Left lung (tissue), 4 donors: ENCODE measurements at regions not wholly inside any gene's neighbourhood (a gene's known extent, or its start where the extent isn't known, plus 50 kb on each side); places are given as distances from the start of the nearest gene placed in this dataset.

Experiments used
- ATAC-seq: fragments of 200-7000 bp; cut with Tn5 transposase; one replicate; pipeline ENCODE4 v1.9.1; 2020; ENCODE audit warnings: moderate library complexity
- DNase-seq, 4 donors: peaks; one replicate each; pipeline ENCODE4 v3.0.0-alpha.2; 2013 to 2020
- H3K27ac ChIP-seq, 2 donors: fragments of 200-600 bp; sonication (generic) in 1 of 2; one replicate each; pipeline versions ENCODE4 v1.5.0 to v1.8.0; 2020 to 2021
- H3K27me3 ChIP-seq, 2 donors: fragments of 200-600 bp; sonication (generic) in 1 of 2; one replicate each; pipeline versions ENCODE4 v1.5.0 to v1.8.0; 2020 to 2021
- H3K36me3 ChIP-seq, 2 donors: fragments of 200-600 bp; sonication (generic) in 1 of 2; one replicate each; pipeline versions ENCODE4 v1.5.0 to v1.8.0; 2020 to 2021
- H3K4me1 ChIP-seq, 2 donors: fragments of 200-600 bp; one replicate each; pipeline ENCODE4 v1.8.0; 2021
- H3K4me3 ChIP-seq, 2 donors: fragments of 200-600 bp; sonication (generic) in 1 of 2; one replicate each; pipeline versions ENCODE4 v1.5.0 to v1.8.0; 2020 to 2021; ENCODE audit warnings: mild to moderate bottlenecking in 1 of 2
- H3K9me3 ChIP-seq, 2 donors: fragments of 200-600 bp; sonication (generic) in 1 of 2; one replicate each; pipeline versions ENCODE4 v1.5.0 to v1.8.0; 2020 to 2021
- CTCF ChIP-seq, 2 donors: fragments of 200-600 bp; sonication (generic) in 1 of 2; IDR thresholded peaks; one replicate each; pipeline versions ENCODE4 v1.5.0 to v1.8.0; 2021; ENCODE audit warnings: antibody characterized with exemption in 2 of 2
- intact Hi-C, 2 donors: fragments of 100-400 bp; cut with DNase I; formaldehyde crosslinking; loops; one replicate each; pipeline versions ENCODE4 v1.11.2 to v1.14.2; 2022
- donor health status: DM: no; HTN: yes; CAD: no.
- donor health status: DM: no; HTN: no; CAD: no.

GRCh38 chr13:22486490-22486889 lies 694.3 kb upstream of the SGCG start:
- no peaks in the 10 kb centered on the region for H3K4me1 ChIP-seq
- intact Hi-C loops: no loop called here
- no peak for ATAC-seq
- H3K27ac ChIP-seq: no peak overlapping the region
- peaks cover 0 to 11% of the 10 kb centered on the region in 2 donors for H3K9me3 ChIP-seq
- DNase-seq: no peak
- no peaks in the 10 kb centered on the region for H3K27me3 ChIP-seq
- no peaks in the 10 kb centered on the region for H3K36me3 ChIP-seq
- H3K4me3 ChIP-seq: no peak overlapping the region
- TF ChIP-seq CTCF (IDR thresholded peaks at IDR 0.05): no peak

GRCh38 chr13:22487932-22488331 lies 692.8 kb upstream of the SGCG start:
- no peak for TF ChIP-seq CTCF (IDR thresholded peaks at IDR 0.05)
- intact Hi-C loops: no loop called here
- Histone ChIP-seq H3K9me3 (peaks cover 0 to 9% of the 10 kb centered on the region in 2 donors), H3K27ac (no peak overlapping the region), H3K27me3 (no peaks in the 10 kb centered on the region), H3K4me1 (no peaks in the 10 kb centered on the region), H3K4me3 (no peak overlapping the region), H3K36me3 (no peaks in the 10 kb centered on the region)
- DNase-seq: no peak
- no peak for ATAC-seq

- TF ChIP-seq CTCF (IDR thresholded peaks at IDR 0.05): no peak
- H3K27ac ChIP-seq: no peak overlapping the region
- no peak overlapping the region for H3K4me3 ChIP-seq
- peaks cover 0 to 11% of the 10 kb centered on the region in 2 donors for H3K9me3 ChIP-seq
- no peak for ATAC-seq
- H3K27me3 ChIP-seq: no peaks in the 10 kb centered on the region
- intact Hi-C loops: no loop called here
- H3K36me3 ChIP-seq: no peaks in the 10 kb centered on the region
- no peak for DNase-seq
- H3K4me1 ChIP-seq: no peaks in the 10 kb centered on the region
Measured at GRCh38 chr13:22489771-22490170, 691.0 kb upstream of the SGCG start.

GRCh38 chr13:22495819-22496218 lies 685.0 kb upstream of the SGCG start:
- H3K36me3 ChIP-seq: no peaks in the 10 kb centered on the region
- DNase-seq (no peak), ATAC-seq (no peak)
- no peak for TF ChIP-seq CTCF (IDR thresholded peaks at IDR 0.05)
- peaks cover 0 to 3% of the 10 kb centered on the region in 2 donors for H3K9me3 ChIP-seq
- H3K27me3 ChIP-seq: no peaks in the 10 kb centered on the region
- H3K27ac ChIP-seq: no peak overlapping the region
- intact Hi-C loops: no loop called here
- H3K4me3 ChIP-seq: no peak overlapping the region
- no peaks in the 10 kb centered on the region for H3K4me1 ChIP-seq

GRCh38 chr13:22496803-22497508 lies 683.8 kb upstream of the SGCG start:
- intact Hi-C loops: no loop called here
- Histone ChIP-seq H3K27ac (no peak overlapping the region), H3K36me3 (no peaks in the 10 kb centered on the region), H3K4me3 (no peak overlapping the region), H3K4me1 (no peaks in the 10 kb centered on the region), H3K27me3 (no peaks in the 10 kb centered on the region), H3K9me3 (peaks cover 0 to 3% of the 10 kb centered on the region in 2 donors)
- DNase-seq (peak in 1 of 4 donors; percentile 60), ATAC-seq (no peak)
- no peak for TF ChIP-seq CTCF (IDR thresholded peaks at IDR 0.05)
